Lower leg skin (tissue), 4 donors: ENCODE measurements at regions not wholly inside any gene's neighbourhood (a gene's known extent, or its start where the extent isn't known, plus 50 kb on each side); places are given as distances from the start of the nearest gene placed in this dataset.

Source experiments
- DNase-seq, 2 donors: peaks; one replicate each; pipeline ENCODE4 v3.0.0-alpha.2; 2019; ENCODE audit warnings: low spot score in 2 of 2
- H3K4me3 ChIP-seq: fragments of 200-600 bp; sonication (generic); 2 replicates; pipeline ENCODE4 v1.5.1; 2017; ENCODE audit warnings: mild to moderate bottlenecking, low read depth; ENCODE audit not compliant: poor library complexity, severe bottlenecking
- CTCF ChIP-seq, 3 donors: fragments of 450-650 bp; IDR thresholded peaks; one replicate each; pipeline ENCODE4 v1.5.1; 2016; ENCODE audit warnings: antibody characterized with exemption in 3 of 3, mild to moderate bottlenecking in 3 of 3, moderate library complexity in 2 of 3
- POLR2A ChIP-seq, 2 donors: fragments of 450-650 bp; IDR thresholded peaks; one replicate each; pipeline ENCODE4 v1.6.1; 2016 to 2017; ENCODE audit warnings: antibody characterized with exemption in 2 of 2, mild to moderate bottlenecking in 1 of 2, moderate library complexity in 1 of 2
- WGBS, 2 donors: methylation state at CpG; one replicate each; pipeline ENCODE4 v1.1.5; 2018; 5-methylcytosine and 5-hydroxymethylcytosine counted together
- intact Hi-C: fragments of 100-400 bp; cut with DNase I; formaldehyde crosslinking; loops from one replicate; pipeline ENCODE4 v1.15.0; 2023; ENCODE audit warnings: low total_unique reads

- DNase-seq, result no peak
- H3K4me3 ChIP-seq, result no peak overlapping the region
- intact Hi-C loops, result no loop called here
- TF ChIP-seq POLR2A (IDR thresholded peaks at IDR 0.05), result no peak
- no peak for TF ChIP-seq CTCF (IDR thresholded peaks at IDR 0.05)
- 86 to 94% methylated on average over 5 of the region's 5 CpGs for WGBS, 2 donors
Measured at GRCh38 chr21:14766241-14766640, 220.1 kb upstream of the SAMSN1 start.

GRCh38 chr21:14763695-14764064 is 217.6 kb upstream of the SAMSN1 start:
- intact Hi-C loops, result no loop called here
- TF ChIP-seq CTCF (IDR thresholded peaks at IDR 0.05), result no peak
- TF ChIP-seq POLR2A (IDR thresholded peaks at IDR 0.05), result no peak
- WGBS, 2 donors, result 54 to 65% methylated on average over 4 of the region's 4 CpGs
- H3K4me3 ChIP-seq, result no peak overlapping the region
- no peak for DNase-seq

- no peak for DNase-seq
- TF ChIP-seq POLR2A (IDR thresholded peaks at IDR 0.05) (no peak), CTCF (IDR thresholded peaks at IDR 0.05) (no peak)
- WGBS, 2 donors, result 38 to 41% methylated on average over 4 of the region's 4 CpGs
- H3K4me3 ChIP-seq, result no peak overlapping the region
- intact Hi-C loops, result no loop called here
Measured at GRCh38 chr21:14762734-14763694, 216.9 kb upstream of the SAMSN1 start.

GRCh38 chr21:14762327-14762726 is 216.2 kb upstream of the SAMSN1 start:
- DNase-seq, result no peak
- WGBS, 2 donors, result 70 to 74% methylated on average over 1 of the region's 1 CpG
- intact Hi-C loops, result no loop called here
- no peak for TF ChIP-seq CTCF (IDR thresholded peaks at IDR 0.05)
- TF ChIP-seq POLR2A (IDR thresholded peaks at IDR 0.05), result no peak
- no peak overlapping the region for H3K4me3 ChIP-seq

- no peak overlapping the region for H3K4me3 ChIP-seq
- DNase-seq, result no peak
- intact Hi-C loops, result no loop called here
- TF ChIP-seq POLR2A (IDR thresholded peaks at IDR 0.05), result no peak
- TF ChIP-seq CTCF (IDR thresholded peaks at IDR 0.05), result no peak
Measured at GRCh38 chr21:14759285-14759684, 213.2 kb upstream of the SAMSN1 start.

GRCh38 chr21:14758849-14759248 is 212.7 kb upstream of the SAMSN1 start:
- no peak for TF ChIP-seq POLR2A (IDR thresholded peaks at IDR 0.05)
- no peak for TF ChIP-seq CTCF (IDR thresholded peaks at IDR 0.05)
- intact Hi-C loops, result no loop called here
- no peak for DNase-seq
- H3K4me3 ChIP-seq, result no peak overlapping the region
